ENCODE measurements at regions not wholly inside any gene's neighbourhood (a gene's known extent, or its start where the extent isn't known, plus 50 kb on each side); places are given as distances from the start of the nearest gene placed in this dataset.

- TF ChIP-seq USF1 (IDR thresholded peaks at IDR 0.05) (no peak), CEBPB (IDR thresholded peaks at IDR 0.05) (no peak), REST (IDR thresholded peaks at IDR 0.05; ENCODE audit: low read depth) (no peak), TCF12 (IDR thresholded peaks at IDR 0.05; ENCODE audit: low read depth) (no peak), YY1 (IDR thresholded peaks at IDR 0.05; ENCODE audit: low read depth) (no peak), TEAD4 (IDR thresholded peaks at IDR 0.05) (no peak), MAX (IDR thresholded peaks at IDR 0.05) (no peak)
These were observed 159.0 kb upstream of the MEOX2 start for GRCh38 chr7:15845461-15845860.
